ENCODE measurements at regions not wholly inside any gene's neighbourhood (a gene's known extent, or its start where the extent isn't known, plus 50 kb on each side); places are given as distances from the start of the nearest gene placed in this dataset.

- DNase-seq (ENCODE audit: low read depth), result no peak
- FAIRE-seq, result no peak
- no peaks in the 10 kb centered on the region for H3K36me3 ChIP-seq (ENCODE audit: control insufficient read depth, insufficient read depth, low read length)
- H3K27me3 ChIP-seq (ENCODE audit: control insufficient read depth, insufficient read depth, low read length), result no peaks in the 10 kb centered on the region
- no peak for TF ChIP-seq CTCF (IDR thresholded peaks at IDR 0.05; ENCODE audit: insufficient read depth, low read length, severe bottlenecking)
- H3K4me3 ChIP-seq (ENCODE audit: low read depth, low read length), result no peak overlapping the region
These were observed 322.6 kb upstream of the ZNF32 start for GRCh38 chr10:43971306-43971705.

GRCh38 chr10:43970717-43971116 is 322.0 kb upstream of the ZNF32 start:
- no peaks in the 10 kb centered on the region for H3K36me3 ChIP-seq (ENCODE audit: control insufficient read depth, insufficient read depth, low read length)
- FAIRE-seq, result no peak
- no peaks in the 10 kb centered on the region for H3K27me3 ChIP-seq (ENCODE audit: control insufficient read depth, insufficient read depth, low read length)
- no peak for DNase-seq (ENCODE audit: low read depth)
- H3K4me3 ChIP-seq (ENCODE audit: low read depth, low read length), result no peak overlapping the region
- no peak for TF ChIP-seq CTCF (IDR thresholded peaks at IDR 0.05; ENCODE audit: insufficient read depth, low read length, severe bottlenecking)

- H3K27me3 ChIP-seq (ENCODE audit: control insufficient read depth, insufficient read depth, low read length), result no peaks in the 10 kb centered on the region
These were observed 321.5 kb upstream of the ZNF32 start for GRCh38 chr10:43970018-43970698.

GRCh38 chr10:43969506-43969905 is 320.8 kb upstream of the ZNF32 start:
- Histone ChIP-seq H3K36me3 (ENCODE audit: control insufficient read depth, insufficient read depth, low read length) (no peaks in the 10 kb centered on the region), H3K27me3 (ENCODE audit: control insufficient read depth, insufficient read depth, low read length) (no peaks in the 10 kb centered on the region), H3K4me3 (ENCODE audit: low read depth, low read length) (no peak overlapping the region)
- TF ChIP-seq CTCF (IDR thresholded peaks at IDR 0.05; ENCODE audit: insufficient read depth, low read length, severe bottlenecking), result no peak
- DNase-seq (ENCODE audit: low read depth) (no peak), FAIRE-seq (no peak)

More at GRCh38 chr10:43970018-43970698, 321.5 kb upstream of the ZNF32 start:
- Histone ChIP-seq H3K36me3 (ENCODE audit: control insufficient read depth, insufficient read depth, low read length) (no peaks in the 10 kb centered on the region), H3K4me3 (ENCODE audit: low read depth, low read length) (no peak overlapping the region)
- FAIRE-seq (no peak), DNase-seq (ENCODE audit: low read depth) (no peak)
- no peak for TF ChIP-seq CTCF (IDR thresholded peaks at IDR 0.05; ENCODE audit: insufficient read depth, low read length, severe bottlenecking)

GRCh38 chr10:43968961-43969360 is 320.3 kb upstream of the ZNF32 start:
- FAIRE-seq (no peak), DNase-seq (ENCODE audit: low read depth) (no peak)
- Histone ChIP-seq H3K4me3 (ENCODE audit: low read depth, low read length) (no peak overlapping the region), H3K36me3 (ENCODE audit: control insufficient read depth, insufficient read depth, low read length) (no peaks in the 10 kb centered on the region), H3K27me3 (ENCODE audit: control insufficient read depth, insufficient read depth, low read length) (no peaks in the 10 kb centered on the region)
- no peak for TF ChIP-seq CTCF (IDR thresholded peaks at IDR 0.05; ENCODE audit: insufficient read depth, low read length, severe bottlenecking)

- Histone ChIP-seq H3K36me3 (ENCODE audit: control insufficient read depth, insufficient read depth, low read length) (no peaks in the 10 kb centered on the region), H3K27me3 (ENCODE audit: control insufficient read depth, insufficient read depth, low read length) (no peaks in the 10 kb centered on the region), H3K4me3 (ENCODE audit: low read depth, low read length) (no peak overlapping the region)
- FAIRE-seq (no peak), DNase-seq (ENCODE audit: low read depth) (no peak)
- TF ChIP-seq CTCF (IDR thresholded peaks at IDR 0.05; ENCODE audit: insufficient read depth, low read length, severe bottlenecking), result no peak
These were observed 319.4 kb upstream of the ZNF32 start for GRCh38 chr10:43968076-43968475.

All from bronchial epithelial cell (primary cell).